NCI-H1694 (cell line): ENCODE measurements at regions not wholly inside any gene's neighbourhood (a gene's known extent, or its start where the extent isn't known, plus 50 kb on each side); places are given as distances from the start of the nearest gene placed in this dataset.

Source experiments
- DNase-seq: peaks from one replicate; lab custom pipeline; 2025; lab: John Stamatoyannopoulos, UW

- no peak for DNase-seq
Observed at GRCh38 chr9:93829271-93830011, 125.7 kb downstream of the BARX1 start.

- DNase-seq, result no peak
Observed at GRCh38 chr9:93828331-93829097, 126.6 kb downstream of the BARX1 start.

GRCh38 chr9:93827545-93828330 is 127.4 kb downstream of the BARX1 start:
- DNase-seq, result peak; percentile 5

- no peak for DNase-seq
Observed at GRCh38 chr9:93826905-93827544, 128.1 kb downstream of the BARX1 start.

- no peak for DNase-seq
Observed at GRCh38 chr9:93826209-93826608, 128.9 kb downstream of the BARX1 start.

GRCh38 chr9:93825348-93826115 is 129.6 kb downstream of the BARX1 start:
- DNase-seq, result no peak

- no peak for DNase-seq
Observed at GRCh38 chr9:93824386-93825294, 130.5 kb downstream of the BARX1 start.

GRCh38 chr9:93823245-93824072 is 131.7 kb downstream of the BARX1 start:
- no peak for DNase-seq

- DNase-seq, result no peak
Observed at GRCh38 chr9:93822229-93822628, 132.9 kb downstream of the BARX1 start.

- no peak for DNase-seq
Observed at GRCh38 chr9:93821307-93821703, 133.8 kb downstream of the BARX1 start.

- no peak for DNase-seq
Observed at GRCh38 chr9:93820667-93821306, 134.4 kb downstream of the BARX1 start.

- no peak for DNase-seq
Observed at GRCh38 chr9:93819905-93820304, 135.2 kb downstream of the BARX1 start.

GRCh38 chr9:93818827-93819472 is 136.2 kb downstream of the BARX1 start:
- no peak for DNase-seq

- no peak for DNase-seq
Observed at GRCh38 chr9:93818237-93818636, 136.9 kb downstream of the BARX1 start.

GRCh38 chr9:93815677-93816076 is 139.5 kb downstream of the BARX1 start:
- DNase-seq, result no peak

GRCh38 chr9:93815135-93815534 is 140.0 kb downstream of the BARX1 start:
- no peak for DNase-seq

- DNase-seq, result no peak
Observed at GRCh38 chr9:93814077-93814956, 140.8 kb downstream of the BARX1 start.
